Raji (cell line): ENCODE measurements at regions not wholly inside any gene's neighbourhood (a gene's known extent, or its start where the extent isn't known, plus 50 kb on each side); places are given as distances from the start of the nearest gene placed in this dataset.

Source experiments
- POLR2A ChIP-seq: IDR thresholded peaks from 2 replicates; pipeline ENCODE4 v1.6.1; 2011; ENCODE audit warnings: low read depth, low read length, control low read depth; ENCODE audit not compliant: insufficient read depth

- no peak for TF ChIP-seq POLR2A
These were observed 97.1 kb downstream of the SIK1 start for GRCh38 chr21:43329711-43330269.

GRCh38 chr21:43328958-43329691, 97.8 kb downstream of the SIK1 start:
- TF ChIP-seq POLR2A = no peak

- no peak for TF ChIP-seq POLR2A
These were observed 98.6 kb downstream of the SIK1 start for GRCh38 chr21:43328185-43328957.

GRCh38 chr21:43325968-43326715, 100.8 kb downstream of the SIK1 start:
- TF ChIP-seq POLR2A = no peak

- no peak for TF ChIP-seq POLR2A
These were observed 101.9 kb downstream of the SIK1 start for GRCh38 chr21:43325036-43325435.

- no peak for TF ChIP-seq POLR2A
These were observed 102.3 kb downstream of the SIK1 start for GRCh38 chr21:43324596-43324995.

- no peak for TF ChIP-seq POLR2A
These were observed 103.5 kb downstream of the SIK1 start for GRCh38 chr21:43323244-43324005.

GRCh38 chr21:43322805-43323204, 104.1 kb downstream of the SIK1 start:
- no peak for TF ChIP-seq POLR2A

GRCh38 chr21:43322311-43322710, 104.6 kb downstream of the SIK1 start:
- TF ChIP-seq POLR2A = no peak

GRCh38 chr21:43321611-43322010, 105.3 kb downstream of the SIK1 start:
- no peak for TF ChIP-seq POLR2A

GRCh38 chr21:43321111-43321510, 105.8 kb downstream of the SIK1 start:
- no peak for TF ChIP-seq POLR2A

- no peak for TF ChIP-seq POLR2A
These were observed 106.4 kb downstream of the SIK1 start for GRCh38 chr21:43320526-43320925.

- TF ChIP-seq POLR2A = no peak
These were observed 107.8 kb downstream of the SIK1 start for GRCh38 chr21:43318841-43319781.

- TF ChIP-seq POLR2A = no peak
These were observed 108.6 kb downstream of the SIK1 start for GRCh38 chr21:43318368-43318767.
